22Rv1 (cell line): ENCODE measurements at regions not wholly inside any gene's neighbourhood (a gene's known extent, or its start where the extent isn't known, plus 50 kb on each side); places are given as distances from the start of the nearest gene placed in this dataset.

Source experiments
- ZFX ChIP-seq: fragments of 450-650 bp; IDR thresholded peaks from 2 replicates; pipeline ENCODE4 v1.6.1; 2017; ENCODE audit warnings: antibody characterized with exemption, borderline replicate concordance
- TF ChIP-seq, protein P1 (sequence below): fragments of 450-650 bp; IDR thresholded peaks from 2 replicates; pipeline ENCODE4 v1.5.1; 2017; ENCODE audit warnings: mild to moderate bottlenecking

- TF ChIP-seq, protein P1, sequence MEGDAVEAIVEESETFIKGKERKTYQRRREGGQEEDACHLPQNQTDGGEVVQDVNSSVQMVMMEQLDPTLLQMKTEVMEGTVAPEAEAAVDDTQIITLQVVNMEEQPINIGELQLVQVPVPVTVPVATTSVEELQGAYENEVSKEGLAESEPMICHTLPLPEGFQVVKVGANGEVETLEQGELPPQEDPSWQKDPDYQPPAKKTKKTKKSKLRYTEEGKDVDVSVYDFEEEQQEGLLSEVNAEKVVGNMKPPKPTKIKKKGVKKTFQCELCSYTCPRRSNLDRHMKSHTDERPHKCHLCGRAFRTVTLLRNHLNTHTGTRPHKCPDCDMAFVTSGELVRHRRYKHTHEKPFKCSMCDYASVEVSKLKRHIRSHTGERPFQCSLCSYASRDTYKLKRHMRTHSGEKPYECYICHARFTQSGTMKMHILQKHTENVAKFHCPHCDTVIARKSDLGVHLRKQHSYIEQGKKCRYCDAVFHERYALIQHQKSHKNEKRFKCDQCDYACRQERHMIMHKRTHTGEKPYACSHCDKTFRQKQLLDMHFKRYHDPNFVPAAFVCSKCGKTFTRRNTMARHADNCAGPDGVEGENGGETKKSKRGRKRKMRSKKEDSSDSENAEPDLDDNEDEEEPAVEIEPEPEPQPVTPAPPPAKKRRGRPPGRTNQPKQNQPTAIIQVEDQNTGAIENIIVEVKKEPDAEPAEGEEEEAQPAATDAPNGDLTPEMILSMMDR, result no peak
- TF ChIP-seq ZFX, result no peak
Measured at GRCh38 chrX:86910027-86910426, 607.6 kb upstream of the KLHL4 start.
